Neural cell (in vitro differentiated cells): ENCODE measurements at regions not wholly inside any gene's neighbourhood (a gene's known extent, or its start where the extent isn't known, plus 50 kb on each side); places are given as distances from the start of the nearest gene placed in this dataset.

ENCODE experiments used
- H2AFZ ChIP-seq: fragments of 200-600, 300-800 bp; sonication (generic), shearing (Covaris generic); 2 replicates; pipeline ENCODE4 v1.6.0; 2014; ENCODE audit warnings: low read depth, mild to moderate bottlenecking, antibody characterized with exemption, low read length, moderate library complexity
- H3F3A ChIP-seq: fragments of 200-600 bp; shearing (Covaris generic); 2 replicates; pipeline ENCODE4 v1.6.1; 2016; ENCODE audit warnings: mild to moderate bottlenecking, moderate library complexity, mixed read lengths, antibody characterized with exemption, low read length; ENCODE audit not compliant: insufficient read depth, poor library complexity, severe bottlenecking
- H3K27ac ChIP-seq: fragments of 200-600, 300-800 bp; sonication (generic), shearing (Covaris generic); 2 replicates; pipeline ENCODE4 v1.5.1; 2014; ENCODE audit warnings: mild to moderate bottlenecking, low read length, moderate library complexity
- H3K27me3 ChIP-seq: fragments of 300-800, 200-600 bp; sonication (generic), shearing (Covaris generic); 2 replicates; pipeline ENCODE4 v1.6.0; 2014; ENCODE audit warnings: mild to moderate bottlenecking, low read depth, low read length, moderate library complexity; ENCODE audit not compliant: insufficient read depth
- H3K36me3 ChIP-seq: fragments of 300-800, 200-600 bp; sonication (generic), shearing (Covaris generic); 2 replicates; pipeline ENCODE4 v1.5.1; 2014; ENCODE audit warnings: mild to moderate bottlenecking, antibody characterized with exemption, low read length, moderate library complexity; ENCODE audit not compliant: insufficient read depth
- H3K4me2 ChIP-seq: fragments of 300-800, 200-600 bp; sonication (generic), shearing (Covaris generic); 2 replicates; pipeline ENCODE4 v1.6.0; 2014; ENCODE audit warnings: mild to moderate bottlenecking, low read length
- H3K4me3 ChIP-seq: fragments of 300-800, 200-600 bp; sonication (generic), shearing (Covaris generic); 2 replicates; pipeline ENCODE4 v1.5.1; 2014; ENCODE audit warnings: mild to moderate bottlenecking, low read length, moderate library complexity
- H3K79me2 ChIP-seq: fragments of 200-600 bp; shearing (Covaris generic); replicated peaks from 2 replicates; pipeline ENCODE4 v1.6.0; 2014; ENCODE audit warnings: mild to moderate bottlenecking, low read length, moderate library complexity; ENCODE audit not compliant: insufficient read depth
- H3K9ac ChIP-seq: fragments of 300-800, 200-600 bp; sonication (generic), shearing (Covaris generic); 2 replicates; pipeline ENCODE4 v1.6.1; 2016; ENCODE audit warnings: mild to moderate bottlenecking, low read length, mixed read lengths
- H3K9me2 ChIP-seq: fragments of 200-600 bp; shearing (Covaris generic); 2 replicates; pipeline ENCODE4 v1.6.1; 2016; ENCODE audit warnings: mild to moderate bottlenecking, low read length, mixed read lengths; ENCODE audit not compliant: insufficient read depth
- H3K9me3 ChIP-seq: fragments of 200-600, 300-800 bp; sonication (generic), shearing (Covaris generic); 2 replicates; pipeline ENCODE4 v1.6.1; 2016; ENCODE audit warnings: mild to moderate bottlenecking, mixed run types, low read length, moderate library complexity, mixed read lengths
- H4K20me1 ChIP-seq: fragments of 200-600 bp; shearing (Covaris generic); 2 replicates; pipeline ENCODE4 v1.6.1; 2016; ENCODE audit warnings: mild to moderate bottlenecking, mixed run types; ENCODE audit not compliant: insufficient read depth
- EP300 ChIP-seq: fragments of 450-650 bp; conservative IDR thresholded peaks from 2 replicates; pipeline ENCODE4 v1.6.1; 2014; ENCODE audit warnings: antibody characterized with exemption, mild to moderate bottlenecking, moderate library complexity; ENCODE audit not compliant: poor library complexity, severe bottlenecking
- EZH2 ChIP-seq: fragments of 200-600, 300-800 bp; shearing (Covaris generic), sonication (generic); IDR thresholded peaks from 2 replicates; pipeline ENCODE4 v1.6.1; 2014; ENCODE audit warnings: antibody characterized with exemption, low read length, borderline replicate concordance, mild to moderate bottlenecking; ENCODE audit not compliant: insufficient read depth, poor library complexity, severe bottlenecking
- MXI1 ChIP-seq: fragments of 450-650 bp; conservative IDR thresholded peaks from 2 replicates; pipeline ENCODE4 v1.6.1; 2014; ENCODE audit warnings: antibody characterized with exemption, mild to moderate bottlenecking; ENCODE audit not compliant: poor library complexity, severe bottlenecking
- POLR2AphosphoS5 ChIP-seq: IDR thresholded peaks from 2 replicates; pipeline ENCODE4 v1.6.1; 2012
- RAD21 ChIP-seq: fragments of 450-650 bp; conservative IDR thresholded peaks from 2 replicates; pipeline ENCODE4 v1.6.1; 2014; ENCODE audit warnings: antibody characterized with exemption, mild to moderate bottlenecking, moderate library complexity
- SMC3 ChIP-seq: fragments of 450-650 bp; conservative IDR thresholded peaks from 2 replicates; pipeline ENCODE4 v1.6.1; 2014; ENCODE audit warnings: antibody characterized with exemption, mild to moderate bottlenecking, moderate library complexity; ENCODE audit not compliant: poor library complexity
- TAF1 ChIP-seq: IDR thresholded peaks from 2 replicates; pipeline ENCODE4 v1.6.1; 2012; ENCODE audit warnings: low read depth
- TF ChIP-seq, protein P1 (sequence below): fragments of 450-650 bp; IDR thresholded peaks from 2 replicates; pipeline ENCODE4 v1.5.1; 2014; ENCODE audit warnings: antibody characterized with exemption, mild to moderate bottlenecking, moderate library complexity; ENCODE audit not compliant: poor library complexity, severe bottlenecking
- TF ChIP-seq, protein P2 (sequence below): IDR thresholded peaks from 2 replicates; pipeline ENCODE4 v1.6.1; 2012; ENCODE audit warnings: borderline replicate concordance

DNA sequence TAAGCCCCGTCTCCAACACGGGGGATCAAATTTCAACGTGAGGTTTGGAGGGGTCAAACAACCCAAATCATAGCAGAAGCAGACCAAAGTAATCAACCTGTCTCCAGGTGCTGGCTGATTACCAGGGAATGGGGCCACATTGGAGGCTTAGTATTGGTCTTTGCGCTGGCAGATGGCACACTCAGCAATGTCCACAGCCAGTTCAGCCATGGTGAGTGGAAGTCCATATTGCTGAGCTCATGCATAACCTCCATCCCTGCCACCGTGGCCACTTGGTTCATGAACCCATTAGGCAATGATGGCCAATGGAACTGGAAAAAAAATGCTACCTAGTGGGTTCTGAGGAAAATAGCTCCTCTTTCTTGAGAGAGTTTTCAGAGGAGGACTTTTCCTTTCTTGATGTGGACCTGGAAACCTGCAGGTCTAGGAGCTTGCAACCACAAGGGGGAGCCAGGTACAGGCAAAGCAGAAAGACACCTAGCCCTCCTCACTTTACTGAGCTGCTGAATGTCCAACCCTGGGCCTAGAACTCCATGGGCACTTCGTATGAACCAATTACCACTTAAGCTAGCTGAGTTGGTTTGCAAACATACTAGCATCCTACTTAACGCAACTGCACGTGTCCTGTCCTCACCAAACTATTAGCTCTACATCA lies 128.0 kb upstream of the GYPC start:
- Histone ChIP-seq H3K9ac (no peak overlapping the region), H4K20me1 (no peaks in the 10 kb centered on the region), H3F3A (no peaks in the 10 kb centered on the region), H3K9me2 (no peaks in the 10 kb centered on the region), H3K9me3 (no peaks in the 10 kb centered on the region), H3K4me2 (no peak overlapping the region), H3K36me3 (no peaks in the 10 kb centered on the region), H3K27ac (no peak overlapping the region), H3K79me2 (no peaks in the 10 kb centered on the region), H2AFZ (no peak overlapping the region), H3K4me3 (no peak overlapping the region), H3K27me3 (no peaks in the 10 kb centered on the region)
- TF ChIP-seq MXI1 (no peak), RAD21 (no peak), SMC3 (no peak), POLR2AphosphoS5 (no peak), EP300 (no peak), TAF1 (no peak), EZH2 (no peak)
- TF ChIP-seq, protein P1, sequence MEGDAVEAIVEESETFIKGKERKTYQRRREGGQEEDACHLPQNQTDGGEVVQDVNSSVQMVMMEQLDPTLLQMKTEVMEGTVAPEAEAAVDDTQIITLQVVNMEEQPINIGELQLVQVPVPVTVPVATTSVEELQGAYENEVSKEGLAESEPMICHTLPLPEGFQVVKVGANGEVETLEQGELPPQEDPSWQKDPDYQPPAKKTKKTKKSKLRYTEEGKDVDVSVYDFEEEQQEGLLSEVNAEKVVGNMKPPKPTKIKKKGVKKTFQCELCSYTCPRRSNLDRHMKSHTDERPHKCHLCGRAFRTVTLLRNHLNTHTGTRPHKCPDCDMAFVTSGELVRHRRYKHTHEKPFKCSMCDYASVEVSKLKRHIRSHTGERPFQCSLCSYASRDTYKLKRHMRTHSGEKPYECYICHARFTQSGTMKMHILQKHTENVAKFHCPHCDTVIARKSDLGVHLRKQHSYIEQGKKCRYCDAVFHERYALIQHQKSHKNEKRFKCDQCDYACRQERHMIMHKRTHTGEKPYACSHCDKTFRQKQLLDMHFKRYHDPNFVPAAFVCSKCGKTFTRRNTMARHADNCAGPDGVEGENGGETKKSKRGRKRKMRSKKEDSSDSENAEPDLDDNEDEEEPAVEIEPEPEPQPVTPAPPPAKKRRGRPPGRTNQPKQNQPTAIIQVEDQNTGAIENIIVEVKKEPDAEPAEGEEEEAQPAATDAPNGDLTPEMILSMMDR: no peak
- TF ChIP-seq, protein P2, sequence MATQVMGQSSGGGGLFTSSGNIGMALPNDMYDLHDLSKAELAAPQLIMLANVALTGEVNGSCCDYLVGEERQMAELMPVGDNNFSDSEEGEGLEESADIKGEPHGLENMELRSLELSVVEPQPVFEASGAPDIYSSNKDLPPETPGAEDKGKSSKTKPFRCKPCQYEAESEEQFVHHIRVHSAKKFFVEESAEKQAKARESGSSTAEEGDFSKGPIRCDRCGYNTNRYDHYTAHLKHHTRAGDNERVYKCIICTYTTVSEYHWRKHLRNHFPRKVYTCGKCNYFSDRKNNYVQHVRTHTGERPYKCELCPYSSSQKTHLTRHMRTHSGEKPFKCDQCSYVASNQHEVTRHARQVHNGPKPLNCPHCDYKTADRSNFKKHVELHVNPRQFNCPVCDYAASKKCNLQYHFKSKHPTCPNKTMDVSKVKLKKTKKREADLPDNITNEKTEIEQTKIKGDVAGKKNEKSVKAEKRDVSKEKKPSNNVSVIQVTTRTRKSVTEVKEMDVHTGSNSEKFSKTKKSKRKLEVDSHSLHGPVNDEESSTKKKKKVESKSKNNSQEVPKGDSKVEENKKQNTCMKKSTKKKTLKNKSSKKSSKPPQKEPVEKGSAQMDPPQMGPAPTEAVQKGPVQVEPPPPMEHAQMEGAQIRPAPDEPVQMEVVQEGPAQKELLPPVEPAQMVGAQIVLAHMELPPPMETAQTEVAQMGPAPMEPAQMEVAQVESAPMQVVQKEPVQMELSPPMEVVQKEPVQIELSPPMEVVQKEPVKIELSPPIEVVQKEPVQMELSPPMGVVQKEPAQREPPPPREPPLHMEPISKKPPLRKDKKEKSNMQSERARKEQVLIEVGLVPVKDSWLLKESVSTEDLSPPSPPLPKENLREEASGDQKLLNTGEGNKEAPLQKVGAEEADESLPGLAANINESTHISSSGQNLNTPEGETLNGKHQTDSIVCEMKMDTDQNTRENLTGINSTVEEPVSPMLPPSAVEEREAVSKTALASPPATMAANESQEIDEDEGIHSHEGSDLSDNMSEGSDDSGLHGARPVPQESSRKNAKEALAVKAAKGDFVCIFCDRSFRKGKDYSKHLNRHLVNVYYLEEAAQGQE: no peak

GRCh38 chr2:126531029-126531428 lies 124.9 kb upstream of the GYPC start:
- Histone ChIP-seq H3K36me3 (no peaks in the 10 kb centered on the region), H3K4me2 (no peak overlapping the region), H3K79me2 (no peaks in the 10 kb centered on the region), H3K9me3 (no peaks in the 10 kb centered on the region), H3F3A (no peaks in the 10 kb centered on the region), H3K9me2 (no peaks in the 10 kb centered on the region), H2AFZ (no peak overlapping the region), H3K27ac (no peak overlapping the region), H4K20me1 (no peaks in the 10 kb centered on the region), H3K9ac (no peak overlapping the region), H3K27me3 (no peaks in the 10 kb centered on the region), H3K4me3 (no peak overlapping the region)
- TF ChIP-seq SMC3 (no peak), RAD21 (no peak), POLR2AphosphoS5 (no peak), MXI1 (no peak), EZH2 (no peak), TAF1 (no peak), EP300 (no peak)
- TF ChIP-seq, protein P2: no peak
- TF ChIP-seq, protein P1: no peak
